Breast epithelium (tissue), 4 donors: ENCODE measurements at regions not wholly inside any gene's neighbourhood (a gene's known extent, or its start where the extent isn't known, plus 50 kb on each side); places are given as distances from the start of the nearest gene placed in this dataset.

Experiments used
- DNase-seq, 2 donors: peaks; one replicate each; pipeline ENCODE4 v3.0.0-alpha.2; 2019; ENCODE audit warnings: low spot score in 2 of 2
- H3K27ac ChIP-seq, 2 donors: fragments of 200-600 bp; sonication (generic) in 1 of 2; one replicate each; pipeline ENCODE4 v1.5.1; 2016 to 2019; ENCODE audit warnings: mild to moderate bottlenecking in 1 of 2
- H3K27me3 ChIP-seq, 2 donors: fragments of 200-600 bp; sonication (generic) in 1 of 2; one replicate each; pipeline versions ENCODE4 v1.5.1 to v1.6.0; 2017 to 2019; ENCODE audit warnings: control low read depth in 1 of 2, mild to moderate bottlenecking in 1 of 2
- H3K36me3 ChIP-seq: fragments of 200-600 bp; one replicate; pipeline ENCODE4 v1.5.1; 2019
- H3K4me1 ChIP-seq, 2 donors: fragments of 200-600 bp; sonication (generic); one replicate each; pipeline ENCODE4 v1.5.1; 2016 to 2019; ENCODE audit warnings: control low read depth in 1 of 2
- H3K4me3 ChIP-seq, 3 donors: fragments of 200-600 bp; sonication (generic); 1 replicate in 2 of 3; 2 replicates in 1 of 3; pipeline ENCODE4 v1.5.1; 2016 to 2019; ENCODE audit warnings: mild to moderate bottlenecking in 3 of 3, moderate library complexity in 2 of 3
- H3K9me3 ChIP-seq, 2 donors: fragments of 200-600 bp; sonication (generic) in 1 of 2; one replicate each; pipeline ENCODE4 v1.5.1; 2016 to 2019; ENCODE audit warnings: control low read depth in 1 of 2
- POLR2A ChIP-seq: fragments of 450-650 bp; IDR thresholded peaks from one replicate; pipeline ENCODE4 v1.6.1; 2016; ENCODE audit warnings: antibody characterized with exemption, mild to moderate bottlenecking, moderate library complexity
- POLR2AphosphoS5 ChIP-seq, 3 donors: sonication (generic); formaldehyde crosslinking; IDR thresholded peaks; one replicate each; pipeline ENCODE4 v1.6.1; 2017; ENCODE audit warnings: antibody characterized with exemption in 3 of 3
- intact Hi-C: fragments of 100-400 bp; cut with DNase I; formaldehyde crosslinking; loops from one replicate; pipeline ENCODE4 v1.15.1; 2023; ENCODE audit warnings: low total_unique reads
- TF ChIP-seq, protein P1 (sequence below), 3 donors: fragments of 450-650 bp; IDR thresholded peaks; one replicate each; pipeline ENCODE4 v1.5.1; 2016 to 2017; ENCODE audit warnings: antibody characterized with exemption in 3 of 3, mild to moderate bottlenecking in 3 of 3, moderate library complexity in 3 of 3

DNA sequence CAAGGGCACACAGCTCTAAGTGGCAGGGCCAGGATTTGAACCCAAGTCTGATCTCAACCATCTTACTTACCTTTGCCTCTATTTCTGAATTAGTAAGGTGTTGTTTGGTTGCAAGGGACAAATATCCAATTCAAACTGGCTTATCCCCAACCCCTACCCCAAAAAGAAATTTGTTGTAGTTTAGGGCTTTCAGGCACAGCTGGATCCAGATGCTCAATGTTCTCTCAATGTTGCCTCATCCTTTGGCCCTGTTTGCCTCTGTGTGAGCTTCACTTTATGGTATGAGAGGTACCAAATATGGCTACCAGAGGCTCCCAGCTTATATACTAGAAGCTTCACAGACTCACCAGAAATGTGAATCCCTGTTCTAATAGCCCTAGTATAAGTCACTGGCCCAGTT lies 499.9 kb downstream of the SHQ1 start:
- H3K27me3 ChIP-seq: no peaks in the 10 kb centered on the region
- no peak overlapping the region for H3K4me3 ChIP-seq
- no peaks in the 10 kb centered on the region for H3K36me3 ChIP-seq
- H3K27ac ChIP-seq: peak overlapping the region in 1 of 2 donors; percentile 48
- intact Hi-C loops: no loop called here
- TF ChIP-seq, protein P1, sequence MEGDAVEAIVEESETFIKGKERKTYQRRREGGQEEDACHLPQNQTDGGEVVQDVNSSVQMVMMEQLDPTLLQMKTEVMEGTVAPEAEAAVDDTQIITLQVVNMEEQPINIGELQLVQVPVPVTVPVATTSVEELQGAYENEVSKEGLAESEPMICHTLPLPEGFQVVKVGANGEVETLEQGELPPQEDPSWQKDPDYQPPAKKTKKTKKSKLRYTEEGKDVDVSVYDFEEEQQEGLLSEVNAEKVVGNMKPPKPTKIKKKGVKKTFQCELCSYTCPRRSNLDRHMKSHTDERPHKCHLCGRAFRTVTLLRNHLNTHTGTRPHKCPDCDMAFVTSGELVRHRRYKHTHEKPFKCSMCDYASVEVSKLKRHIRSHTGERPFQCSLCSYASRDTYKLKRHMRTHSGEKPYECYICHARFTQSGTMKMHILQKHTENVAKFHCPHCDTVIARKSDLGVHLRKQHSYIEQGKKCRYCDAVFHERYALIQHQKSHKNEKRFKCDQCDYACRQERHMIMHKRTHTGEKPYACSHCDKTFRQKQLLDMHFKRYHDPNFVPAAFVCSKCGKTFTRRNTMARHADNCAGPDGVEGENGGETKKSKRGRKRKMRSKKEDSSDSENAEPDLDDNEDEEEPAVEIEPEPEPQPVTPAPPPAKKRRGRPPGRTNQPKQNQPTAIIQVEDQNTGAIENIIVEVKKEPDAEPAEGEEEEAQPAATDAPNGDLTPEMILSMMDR (IDR thresholded peaks at IDR 0.05): no peak
- TF ChIP-seq POLR2A (no peak), POLR2AphosphoS5 (IDR thresholded peaks at IDR 0.05) (no peak)
- H3K4me1 ChIP-seq: peaks cover 0 to 5% of the 10 kb centered on the region in 2 donors
- H3K9me3 ChIP-seq: no peaks in the 10 kb centered on the region
- DNase-seq: no peak

DNA sequence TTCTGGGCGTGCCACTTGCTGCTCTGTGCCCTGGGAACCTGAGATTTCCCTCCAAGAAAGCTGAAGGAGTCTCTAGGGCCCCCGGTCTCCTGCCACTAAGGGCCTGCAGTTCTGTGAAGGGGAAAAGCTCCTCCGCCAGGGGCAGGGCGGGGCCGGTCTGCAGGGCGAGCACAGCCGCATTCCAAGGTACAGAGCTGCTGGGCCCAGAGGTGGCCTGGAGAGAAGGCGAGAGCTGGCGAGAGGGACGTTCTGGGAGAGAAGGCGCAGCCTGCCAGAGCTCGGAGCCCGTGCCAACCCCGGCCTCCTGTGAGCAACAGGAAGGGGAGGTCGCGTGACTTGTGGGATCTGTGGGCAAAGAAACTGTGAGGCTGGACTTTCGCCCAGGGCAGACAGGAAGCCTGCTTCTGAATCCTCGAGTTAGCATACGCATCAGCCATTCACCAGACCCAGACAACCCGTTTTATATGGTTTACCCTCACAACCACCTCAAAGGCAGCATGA lies 500.4 kb downstream of the SHQ1 start:
- no peak overlapping the region for H3K4me3 ChIP-seq
- H3K36me3 ChIP-seq: no peaks in the 10 kb centered on the region
- H3K4me1 ChIP-seq: peaks cover 0 to 5% of the 10 kb centered on the region in 2 donors
- intact Hi-C loops: no loop called here
- H3K27me3 ChIP-seq: no peaks in the 10 kb centered on the region
- DNase-seq: peak; percentile 75 to 93
- H3K9me3 ChIP-seq: no peaks in the 10 kb centered on the region
- peak overlapping the region in 1 of 2 donors; percentile 48 for H3K27ac ChIP-seq
- TF ChIP-seq POLR2A (no peak), POLR2AphosphoS5 (IDR thresholded peaks at IDR 0.05) (peak; percentile 15 to 75 (median 53))
- TF ChIP-seq, protein P1 (IDR thresholded peaks at IDR 0.05): peak in 1 of 3 donors; percentile 21

DNA sequence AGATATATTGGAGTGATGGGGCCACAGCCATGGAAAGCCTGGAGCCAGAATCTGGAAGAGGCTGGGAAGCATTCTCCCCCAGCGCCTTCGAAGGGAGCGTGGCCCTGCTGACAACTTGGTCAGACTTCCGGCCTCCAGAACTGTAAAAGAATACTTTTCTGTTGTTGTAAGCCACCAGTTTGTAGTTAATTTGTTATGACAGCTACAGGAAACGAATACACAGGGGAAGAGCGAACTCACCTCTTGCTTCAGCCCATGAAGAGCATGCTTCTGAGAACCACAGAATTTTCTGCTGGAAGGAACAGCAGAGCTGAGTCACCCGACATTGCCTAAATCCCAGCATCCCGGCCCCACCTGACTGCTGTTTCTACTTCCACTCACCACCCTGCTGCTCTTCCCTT lies 501.7 kb downstream of the SHQ1 start:
- no peak overlapping the region for H3K4me3 ChIP-seq
- intact Hi-C loops: no loop called here
- H3K27me3 ChIP-seq: no peaks in the 10 kb centered on the region
- no peak overlapping the region for H3K27ac ChIP-seq
- H3K4me1 ChIP-seq: peaks cover 0 to 5% of the 10 kb centered on the region in 2 donors
- DNase-seq: no peak
- H3K9me3 ChIP-seq: no peaks in the 10 kb centered on the region
- no peaks in the 10 kb centered on the region for H3K36me3 ChIP-seq
- TF ChIP-seq POLR2A (no peak), POLR2AphosphoS5 (IDR thresholded peaks at IDR 0.05) (peak in 1 of 3 donors; percentile 32)
- TF ChIP-seq, protein P1 (IDR thresholded peaks at IDR 0.05): no peak

DNA sequence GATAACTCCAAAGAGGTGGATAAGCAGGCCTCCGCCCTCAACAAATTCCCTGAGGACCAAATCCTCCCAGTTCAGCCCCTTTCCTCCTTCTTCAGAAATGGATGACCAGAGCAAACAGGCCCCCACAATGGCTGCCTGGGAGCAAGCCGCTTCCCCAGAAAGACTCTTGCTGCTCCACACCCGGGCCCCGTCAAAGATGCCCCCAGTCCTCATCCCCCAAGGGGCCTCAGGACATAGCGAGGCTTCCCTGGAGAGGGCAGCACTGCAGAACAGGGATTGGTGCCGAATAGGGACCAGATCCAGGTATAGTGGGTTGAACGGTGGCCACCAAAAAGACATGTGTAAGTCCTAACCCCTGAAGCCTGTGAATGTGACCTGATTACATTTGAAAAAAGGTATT lies 502.3 kb downstream of the SHQ1 start:
- Histone ChIP-seq H3K9me3 (no peaks in the 10 kb centered on the region), H3K27ac (no peak overlapping the region), H3K27me3 (no peaks in the 10 kb centered on the region), H3K4me3 (no peak overlapping the region), H3K36me3 (no peaks in the 10 kb centered on the region), H3K4me1 (peaks cover 0 to 5% of the 10 kb centered on the region in 2 donors)
- DNase-seq: no peak
- intact Hi-C loops: no loop called here
- TF ChIP-seq, protein P1 (IDR thresholded peaks at IDR 0.05): no peak
- TF ChIP-seq POLR2AphosphoS5 (IDR thresholded peaks at IDR 0.05) (no peak), POLR2A (no peak)

DNA sequence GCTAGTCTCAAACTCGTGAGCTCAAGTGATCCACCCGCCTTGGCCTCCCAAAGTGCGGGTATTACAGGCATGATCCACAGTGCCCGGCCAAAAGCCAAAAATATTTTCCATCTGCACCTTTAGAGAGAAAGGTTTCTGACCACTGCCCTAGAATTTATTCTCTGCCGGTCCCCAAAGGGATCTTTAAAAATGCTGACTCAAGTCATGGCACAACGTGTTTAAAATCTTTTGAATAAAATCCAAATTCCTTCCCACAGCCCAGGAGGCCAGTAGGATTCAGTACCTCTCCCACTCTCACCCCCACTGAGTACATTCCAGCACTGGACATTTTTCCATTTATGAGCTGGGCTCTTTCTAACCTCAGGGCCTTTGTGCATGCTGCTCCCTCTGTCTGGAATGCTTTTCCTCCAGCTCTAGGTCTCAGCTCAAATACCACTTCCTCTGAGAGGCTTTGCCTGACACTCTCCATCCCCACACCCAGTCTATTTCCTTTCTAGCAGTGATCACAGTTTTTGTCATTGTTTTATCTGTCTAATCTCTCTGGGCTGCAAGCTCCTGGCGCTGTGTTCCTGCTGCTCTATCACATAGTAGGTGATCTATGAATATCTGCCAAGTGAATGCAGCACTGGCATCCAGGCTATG lies 502.9 kb downstream of the SHQ1 start:
- no peak for DNase-seq
- intact Hi-C loops: no loop called here
- Histone ChIP-seq H3K9me3 (no peaks in the 10 kb centered on the region), H3K4me1 (peaks cover 0 to 5% of the 10 kb centered on the region in 2 donors), H3K36me3 (no peaks in the 10 kb centered on the region), H3K27ac (no peak overlapping the region), H3K27me3 (no peaks in the 10 kb centered on the region), H3K4me3 (no peak overlapping the region)
- TF ChIP-seq, protein P1 (IDR thresholded peaks at IDR 0.05): no peak
- TF ChIP-seq POLR2AphosphoS5 (IDR thresholded peaks at IDR 0.05) (no peak), POLR2A (no peak)
